ENCODE measurements at regions not wholly inside any gene's neighbourhood (a gene's known extent, or its start where the extent isn't known, plus 50 kb on each side); places are given as distances from the start of the nearest gene placed in this dataset.
"Not testable (repeated sequence)": the region's sequence is repeated elsewhere in the genome, so short reads cannot be mapped to it uniquely, and the experiment has no call there.

GRCh38 chr7:53387515-53387914 lies 352.1 kb downstream of the POM121L12 start:
- no peak for DNase-seq

- DNase-seq, result no peak
Observed at GRCh38 chr7:53397911-53398310, 362.5 kb downstream of the POM121L12 start.

GRCh38 chr7:53398566-53398965 lies 363.1 kb downstream of the POM121L12 start:
- DNase-seq, result no peak

GRCh38 chr7:53413021-53413420 lies 377.6 kb downstream of the POM121L12 start:
- DNase-seq, result no peak

GRCh38 chr7:53415816-53416215 lies 380.4 kb downstream of the POM121L12 start:
- no peak for DNase-seq

GRCh38 chr7:53418834-53419482 lies 383.5 kb downstream of the POM121L12 start:
- peak; percentile 31 for DNase-seq

- no peak for DNase-seq
Observed at GRCh38 chr7:53420550-53420949, 385.1 kb downstream of the POM121L12 start.

GRCh38 chr7:53422291-53422690 lies 386.9 kb downstream of the POM121L12 start:
- peak; percentile 26 for DNase-seq

GRCh38 chr7:53426145-53426750 lies 390.8 kb downstream of the POM121L12 start:
- DNase-seq, result no peak

- DNase-seq, result no peak
Observed at GRCh38 chr7:53428045-53428444, 392.6 kb downstream of the POM121L12 start.

GRCh38 chr7:53431901-53432300 lies 396.5 kb downstream of the POM121L12 start:
- DNase-seq, result no peak

GRCh38 chr7:53437336-53437735 lies 401.9 kb downstream of the POM121L12 start:
- DNase-seq, result no peak

- no peak for DNase-seq
Observed at GRCh38 chr7:53446170-53446569, 410.7 kb downstream of the POM121L12 start.

GRCh38 chr7:53458636-53459035 lies 423.2 kb downstream of the POM121L12 start:
- no peak for DNase-seq

- no peak for DNase-seq
Observed at GRCh38 chr7:53466371-53466770, 430.9 kb downstream of the POM121L12 start.

GRCh38 chr7:53470336-53470970 lies 435.0 kb downstream of the POM121L12 start:
- no peak for DNase-seq

- no peak for DNase-seq
Observed at GRCh38 chr7:53473371-53473770, 437.9 kb downstream of the POM121L12 start.

- DNase-seq, result no peak
Observed at GRCh38 chr7:53475776-53476175, 440.3 kb downstream of the POM121L12 start.

GRCh38 chr7:53476566-53476965 lies 441.1 kb downstream of the POM121L12 start:
- DNase-seq, result no peak

GRCh38 chr7:53485354-53485753 lies 449.9 kb downstream of the POM121L12 start:
- DNase-seq, result no peak

- DNase-seq, result no peak
Observed at GRCh38 chr7:53491051-53491450, 455.6 kb downstream of the POM121L12 start.

GRCh38 chr7:53495181-53495580 lies 459.7 kb downstream of the POM121L12 start:
- DNase-seq, result not testable (repeated sequence)

GRCh38 chr7:53500076-53500475 lies 464.6 kb downstream of the POM121L12 start:
- no peak for DNase-seq
